22Rv1 (cell line): ENCODE measurements at regions not wholly inside any gene's neighbourhood (a gene's known extent, or its start where the extent isn't known, plus 50 kb on each side); places are given as distances from the start of the nearest gene placed in this dataset.

Experiments used
- ZFX ChIP-seq: fragments of 450-650 bp; IDR thresholded peaks from 2 replicates; pipeline ENCODE4 v1.6.1; 2017; ENCODE audit warnings: antibody characterized with exemption, borderline replicate concordance
- TF ChIP-seq, protein P1 (sequence below): fragments of 450-650 bp; IDR thresholded peaks from 2 replicates; pipeline ENCODE4 v1.5.1; 2017; ENCODE audit warnings: mild to moderate bottlenecking

DNA sequence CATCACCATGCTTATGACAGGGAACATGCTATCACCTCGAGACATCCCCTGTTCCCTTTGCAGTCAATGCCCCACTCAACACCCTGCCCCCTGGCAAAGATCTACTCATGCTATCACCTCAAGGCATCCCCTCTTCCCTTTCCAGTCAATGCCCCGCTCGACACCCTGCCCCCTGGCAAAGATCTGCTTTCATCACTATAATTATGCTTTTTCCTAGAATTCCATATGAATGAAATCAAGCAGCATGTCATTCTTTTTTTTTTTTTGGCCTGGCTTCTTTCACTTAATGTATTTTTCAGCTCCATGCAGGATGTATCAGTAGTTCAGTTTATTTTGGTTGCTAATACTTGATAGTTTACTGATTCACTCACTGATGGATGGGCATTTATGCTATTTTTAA lies 554.9 kb downstream of the CDH26 start:
- TF ChIP-seq, protein P1, sequence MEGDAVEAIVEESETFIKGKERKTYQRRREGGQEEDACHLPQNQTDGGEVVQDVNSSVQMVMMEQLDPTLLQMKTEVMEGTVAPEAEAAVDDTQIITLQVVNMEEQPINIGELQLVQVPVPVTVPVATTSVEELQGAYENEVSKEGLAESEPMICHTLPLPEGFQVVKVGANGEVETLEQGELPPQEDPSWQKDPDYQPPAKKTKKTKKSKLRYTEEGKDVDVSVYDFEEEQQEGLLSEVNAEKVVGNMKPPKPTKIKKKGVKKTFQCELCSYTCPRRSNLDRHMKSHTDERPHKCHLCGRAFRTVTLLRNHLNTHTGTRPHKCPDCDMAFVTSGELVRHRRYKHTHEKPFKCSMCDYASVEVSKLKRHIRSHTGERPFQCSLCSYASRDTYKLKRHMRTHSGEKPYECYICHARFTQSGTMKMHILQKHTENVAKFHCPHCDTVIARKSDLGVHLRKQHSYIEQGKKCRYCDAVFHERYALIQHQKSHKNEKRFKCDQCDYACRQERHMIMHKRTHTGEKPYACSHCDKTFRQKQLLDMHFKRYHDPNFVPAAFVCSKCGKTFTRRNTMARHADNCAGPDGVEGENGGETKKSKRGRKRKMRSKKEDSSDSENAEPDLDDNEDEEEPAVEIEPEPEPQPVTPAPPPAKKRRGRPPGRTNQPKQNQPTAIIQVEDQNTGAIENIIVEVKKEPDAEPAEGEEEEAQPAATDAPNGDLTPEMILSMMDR = no peak
- no peak for TF ChIP-seq ZFX
